SH-SY5Y (cell line): ENCODE measurements at regions not wholly inside any gene's neighbourhood (a gene's known extent, or its start where the extent isn't known, plus 50 kb on each side); places are given as distances from the start of the nearest gene placed in this dataset.

Source experiments
- GATA2 ChIP-seq: IDR thresholded peaks from 2 replicates; pipeline ENCODE4 v1.6.1; 2011; ENCODE audit warnings: mild to moderate bottlenecking, low read depth, low read length
- GATA3 ChIP-seq: IDR thresholded peaks from 2 replicates; pipeline ENCODE4 v1.6.1; 2011; ENCODE audit warnings: low read depth, mild to moderate bottlenecking, low read length, moderate library complexity

DNA sequence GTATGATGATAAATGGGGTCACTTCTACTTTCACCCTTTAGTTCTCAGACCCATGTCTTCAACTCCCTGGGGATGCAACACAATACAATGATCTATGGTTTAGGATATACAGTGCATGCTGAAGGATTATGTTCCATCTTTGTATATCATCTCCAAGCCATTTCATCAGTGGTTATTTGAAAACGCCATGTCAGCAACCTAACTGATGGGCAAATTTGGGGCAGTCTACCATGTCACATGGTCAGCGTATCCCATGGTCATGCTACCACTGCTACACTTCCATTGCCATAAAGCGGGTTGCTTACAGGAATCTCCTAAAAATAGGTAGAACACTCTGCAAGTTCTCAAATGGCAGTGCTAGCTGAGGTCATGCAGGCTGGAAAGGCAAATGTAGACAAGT lies 236.5 kb upstream of the ISX start:
- TF ChIP-seq GATA3 (no peak), GATA2 (no peak)

GRCh38 chr22:34834059-34834458 lies 231.9 kb upstream of the ISX start:
- TF ChIP-seq GATA3 (no peak), GATA2 (no peak)

DNA sequence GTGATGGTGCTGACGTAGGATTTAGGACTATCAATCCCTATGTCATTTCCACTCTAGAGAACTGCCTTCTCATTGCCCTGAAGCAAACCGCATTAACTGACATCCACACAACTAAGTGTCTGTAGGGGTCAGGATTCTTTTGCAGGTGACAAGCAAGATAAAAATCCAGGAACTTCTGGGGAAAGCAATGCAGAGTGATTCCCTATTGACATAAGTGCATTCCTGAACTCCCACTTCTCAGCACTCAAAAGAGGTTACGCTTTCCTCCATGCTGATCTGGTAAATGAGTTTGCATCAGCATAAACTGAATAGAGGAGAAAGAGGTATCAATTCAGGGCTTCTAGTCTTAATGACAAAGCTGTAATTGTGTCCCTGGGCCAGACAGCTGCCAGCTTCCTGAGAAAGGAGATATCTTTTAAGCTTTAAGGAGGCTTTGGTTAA lies 224.6 kb upstream of the ISX start:
- TF ChIP-seq GATA2 (no peak), GATA3 (no peak)

DNA sequence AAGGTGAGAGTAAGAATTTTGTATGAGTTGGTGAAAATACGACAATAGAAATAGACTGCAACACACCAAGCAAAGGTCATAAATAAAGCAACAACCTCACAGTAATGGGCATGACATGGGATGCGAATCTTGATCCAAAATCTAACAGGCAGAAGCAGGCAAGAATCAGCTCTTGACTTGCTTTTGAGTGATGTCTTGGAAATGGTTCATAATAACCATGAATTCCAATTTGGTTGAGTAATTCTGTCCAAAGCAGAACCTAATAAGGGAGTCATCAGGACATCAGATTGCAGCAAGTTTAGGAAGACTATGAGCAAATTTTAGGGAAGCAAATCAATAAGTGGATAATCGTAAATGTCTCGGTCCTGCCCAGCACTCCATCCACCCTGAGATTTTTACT lies 224.0 kb upstream of the ISX start:
- TF ChIP-seq GATA3 (no peak), GATA2 (no peak)

- TF ChIP-seq GATA3 (no peak), GATA2 (no peak)
These were observed 223.3 kb upstream of the ISX start for GRCh38 chr22:34842630-34843029.

DNA sequence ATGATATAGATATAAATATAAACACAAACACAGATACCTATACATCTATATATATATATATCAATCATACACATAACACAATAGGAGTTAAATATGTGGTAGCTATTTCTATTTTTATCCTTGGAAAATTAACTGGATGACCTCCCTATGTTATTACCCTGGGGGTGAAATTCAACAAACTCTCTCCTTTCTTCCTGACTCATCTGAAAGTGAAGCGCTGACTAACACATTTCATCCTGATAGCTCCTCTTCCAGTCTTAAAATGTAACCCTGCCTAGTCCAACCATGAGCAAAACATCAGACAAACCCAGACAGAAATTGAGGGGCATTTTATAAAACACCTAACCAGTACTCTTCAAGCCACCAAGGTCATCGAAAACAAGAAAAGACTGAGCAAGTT lies 220.6 kb upstream of the ISX start:
- TF ChIP-seq GATA2 (no peak), GATA3 (no peak)

GRCh38 chr22:34847072-34847471 lies 218.9 kb upstream of the ISX start:
- no peak for TF ChIP-seq GATA3
- TF ChIP-seq GATA2: no peak

GRCh38 chr22:34849965-34850364 lies 216.0 kb upstream of the ISX start:
- TF ChIP-seq GATA3 (no peak), GATA2 (no peak)

DNA sequence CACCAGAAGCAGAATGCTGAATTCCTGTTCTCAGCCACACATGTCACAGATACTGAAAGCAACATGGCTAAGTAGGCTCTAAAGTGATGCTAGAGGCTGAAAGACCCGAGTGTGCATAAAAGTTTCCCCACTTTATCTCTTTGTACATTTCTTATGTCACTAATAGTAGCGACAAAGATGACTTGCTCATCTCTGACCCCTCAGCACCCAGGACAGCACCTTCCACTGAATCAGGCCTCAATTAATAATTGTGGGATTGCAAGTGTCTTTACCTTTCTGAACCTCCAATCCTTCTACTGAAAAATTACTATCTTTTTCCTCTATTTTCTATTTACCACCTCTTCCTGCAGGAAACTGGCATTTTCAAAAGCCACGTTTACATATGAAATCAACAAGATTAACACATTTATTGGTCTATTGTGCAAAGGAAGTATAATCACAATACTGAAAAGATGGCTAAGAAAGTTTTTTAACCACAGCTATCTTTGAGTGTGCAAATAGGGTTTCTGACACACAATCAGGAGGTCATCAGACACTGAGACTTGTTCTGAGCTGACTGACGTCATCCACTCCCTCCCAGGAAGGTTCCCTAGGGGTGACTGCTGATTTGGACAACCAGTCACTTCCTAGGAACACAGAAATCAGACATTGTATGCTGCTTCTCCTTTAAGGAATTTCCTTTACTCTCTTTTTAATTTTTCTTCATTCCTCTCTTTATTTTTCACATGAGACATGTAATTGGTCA lies 213.9 kb upstream of the ISX start:
- TF ChIP-seq GATA2: no peak
- no peak for TF ChIP-seq GATA3

DNA sequence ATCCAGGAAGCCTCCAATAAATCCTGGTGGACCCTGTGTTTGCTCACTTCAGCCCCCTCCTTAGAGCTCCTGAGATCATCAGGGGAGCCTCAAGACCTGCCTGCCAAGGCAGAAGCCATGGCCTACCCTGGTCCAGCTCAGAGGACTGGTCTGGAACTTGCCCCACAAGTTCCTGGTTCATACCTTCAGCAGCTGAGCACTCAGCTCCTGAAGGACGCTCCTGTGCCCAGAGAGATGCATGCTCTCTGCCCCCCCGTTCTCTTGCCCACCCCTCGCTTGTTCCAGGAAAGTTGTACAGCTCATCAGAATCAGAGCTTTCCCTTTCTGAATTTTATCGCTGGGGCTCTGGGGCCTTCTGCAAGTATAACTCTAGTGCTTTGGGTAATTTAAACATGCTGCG lies 210.5 kb upstream of the ISX start:
- no peak for TF ChIP-seq GATA3
- TF ChIP-seq GATA2: no peak

DNA sequence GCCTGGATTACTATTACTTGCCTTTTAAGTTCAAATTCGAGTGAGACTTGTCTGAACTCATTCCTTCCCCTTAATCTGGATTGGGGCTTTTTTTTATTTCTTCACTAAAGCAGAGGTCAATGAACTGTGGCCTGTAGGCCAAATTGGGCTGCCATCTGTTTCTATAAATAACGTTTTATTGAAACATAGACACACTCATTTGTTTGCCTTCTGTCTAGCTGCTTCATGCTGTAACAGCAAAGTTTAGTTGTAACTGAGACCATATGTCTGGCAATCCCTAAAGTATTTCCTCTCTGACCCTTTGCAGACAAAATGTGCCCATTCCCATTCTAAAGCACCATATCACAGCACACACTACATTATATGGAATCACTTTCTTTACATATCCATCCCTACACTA lies 207.9 kb upstream of the ISX start:
- no peak for TF ChIP-seq GATA2
- no peak for TF ChIP-seq GATA3

GRCh38 chr22:34861787-34862186 lies 204.2 kb upstream of the ISX start:
- TF ChIP-seq GATA2: no peak
- TF ChIP-seq GATA3: no peak

DNA sequence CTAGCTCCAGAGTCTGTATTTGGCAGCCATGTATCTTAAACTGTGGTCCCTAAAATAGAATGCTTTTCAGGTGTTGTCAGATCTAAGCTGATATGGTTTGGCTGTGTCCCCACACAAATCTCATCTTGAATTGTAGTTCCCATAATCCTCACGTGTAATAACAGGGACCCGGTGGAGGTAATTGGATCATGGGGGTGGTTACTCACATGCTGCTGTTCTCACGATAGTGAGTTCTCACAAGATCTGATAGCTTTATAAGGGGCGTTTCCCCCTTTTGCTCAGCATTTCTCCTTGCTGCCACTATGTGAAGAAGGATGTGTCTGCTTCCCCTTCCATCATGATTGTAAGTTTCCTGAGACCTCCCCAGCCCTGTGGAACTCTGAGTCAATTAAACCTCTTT lies 199.9 kb upstream of the ISX start:
- TF ChIP-seq GATA2 (no peak), GATA3 (no peak)

GRCh38 chr22:34866495-34867131 lies 199.3 kb upstream of the ISX start:
- TF ChIP-seq GATA3 (no peak), GATA2 (no peak)

DNA sequence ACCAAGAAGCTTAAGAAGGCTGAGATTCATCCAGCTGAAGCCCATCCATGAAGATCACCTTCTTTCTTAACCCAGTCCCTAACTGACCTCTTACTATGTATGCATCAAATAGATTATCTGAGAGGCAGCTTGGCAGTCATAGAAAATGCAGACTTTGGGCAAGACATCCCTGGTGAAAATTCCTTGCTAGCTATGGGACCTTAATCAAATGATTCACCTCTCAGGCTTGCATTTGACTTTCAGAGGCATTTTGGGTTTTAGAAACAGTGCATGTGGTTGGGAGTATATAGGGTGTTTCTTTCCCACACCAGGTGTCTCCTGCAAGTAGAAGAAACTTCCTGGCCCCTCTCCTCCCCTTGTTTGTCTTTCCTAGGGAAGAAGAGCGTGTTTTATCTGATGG lies 188.5 kb upstream of the ISX start:
- TF ChIP-seq GATA3 (no peak), GATA2 (no peak)
